ENCODE measurements at regions not wholly inside any gene's neighbourhood (a gene's known extent, or its start where the extent isn't known, plus 50 kb on each side); places are given as distances from the start of the nearest gene placed in this dataset.

- intact Hi-C loops (cut with micrococcal nuclease) = no loop called here
- no peaks in the 10 kb centered on the region for H3K4me1 Mint-ChIP-seq
- DNase-seq = no peak
- POLR2A ChIA-PET = interaction anchor here (0.9 kb wide), 1 partner anchor 11 kb away, joined by 3 read pairs; no protein-coding TSS in a partner anchor
- no peak for TF ChIP-seq CTCF (IDR thresholded peaks at IDR 0.05)
- no peak overlapping the region for H3K27ac Mint-ChIP-seq
- H3K4me3 Mint-ChIP-seq = no peak overlapping the region
- H3K9me3 Mint-ChIP-seq = no peaks in the 10 kb centered on the region
- no peak for ATAC-seq (ENCODE audit: low read depth)
- no peaks in the 10 kb centered on the region for H3K36me3 Mint-ChIP-seq (ENCODE audit: low read depth)
- H3K27me3 Mint-ChIP-seq = no peaks in the 10 kb centered on the region
- CTCF ChIA-PET = no interaction called here
These were observed 660.4 kb upstream of the GJE1 start for GRCh38 chr6:141472162-141472928.

GRCh38 chr6:141470810-141471209, 661.9 kb upstream of the GJE1 start:
- no peaks in the 10 kb centered on the region for H3K4me1 Mint-ChIP-seq

GRCh38 chr6:141467881-141468280, 664.8 kb upstream of the GJE1 start:
- CTCF ChIA-PET = no interaction called here
- POLR2A ChIA-PET = no interaction called here
- H3K9me3 Mint-ChIP-seq = no peaks in the 10 kb centered on the region
- no peak overlapping the region for H3K4me3 Mint-ChIP-seq
- no peaks in the 10 kb centered on the region for H3K36me3 Mint-ChIP-seq (ENCODE audit: low read depth)
- no peak for ATAC-seq (ENCODE audit: low read depth)
- peaks cover 9% of the 10 kb centered on the region for H3K4me1 Mint-ChIP-seq
- no peak for TF ChIP-seq CTCF (IDR thresholded peaks at IDR 0.05)
- no peak for DNase-seq
- H3K27ac Mint-ChIP-seq = no peak overlapping the region
- H3K27me3 Mint-ChIP-seq = no peaks in the 10 kb centered on the region
- intact Hi-C loops (cut with micrococcal nuclease) = no loop called here

More at GRCh38 chr6:141470810-141471209, 661.9 kb upstream of the GJE1 start:
- TF ChIP-seq CTCF (IDR thresholded peaks at IDR 0.05) = no peak
- no peak for ATAC-seq (ENCODE audit: low read depth)
- no peaks in the 10 kb centered on the region for H3K9me3 Mint-ChIP-seq
- POLR2A ChIA-PET = no interaction called here
- H3K36me3 Mint-ChIP-seq (ENCODE audit: low read depth) = no peaks in the 10 kb centered on the region
- intact Hi-C loops (cut with micrococcal nuclease) = no loop called here
- no peak overlapping the region for H3K27ac Mint-ChIP-seq
- no peak overlapping the region for H3K4me3 Mint-ChIP-seq
- CTCF ChIA-PET = no interaction called here
- H3K27me3 Mint-ChIP-seq = no peaks in the 10 kb centered on the region
- no peak for DNase-seq

GRCh38 chr6:141467041-141467440, 665.7 kb upstream of the GJE1 start:
- ChIA-PET CTCF (no interaction called here), POLR2A (no interaction called here)
- Mint-ChIP-seq H3K27ac (no peak overlapping the region), H3K27me3 (no peaks in the 10 kb centered on the region), H3K4me3 (no peak overlapping the region), H3K36me3 (ENCODE audit: low read depth) (no peaks in the 10 kb centered on the region), H3K9me3 (no peaks in the 10 kb centered on the region), H3K4me1 (peaks cover 12% of the 10 kb centered on the region)
- ATAC-seq (ENCODE audit: low read depth) (no peak), DNase-seq (no peak)
- TF ChIP-seq CTCF (IDR thresholded peaks at IDR 0.05) = no peak
- intact Hi-C loops (cut with micrococcal nuclease) = no loop called here

GRCh38 chr6:141464896-141465295, 667.8 kb upstream of the GJE1 start:
- Mint-ChIP-seq H3K9me3 (no peaks in the 10 kb centered on the region), H3K27ac (no peak overlapping the region), H3K36me3 (ENCODE audit: low read depth) (no peaks in the 10 kb centered on the region), H3K4me1 (peaks cover 12% of the 10 kb centered on the region), H3K27me3 (no peaks in the 10 kb centered on the region), H3K4me3 (no peak overlapping the region)
- no peak for DNase-seq
- intact Hi-C loops (cut with micrococcal nuclease) = no loop called here
- ChIA-PET POLR2A (no interaction called here), CTCF (no interaction called here)
- TF ChIP-seq CTCF (IDR thresholded peaks at IDR 0.05) = no peak
- no peak for ATAC-seq (ENCODE audit: low read depth)
